ENCODE measurements at regions not wholly inside any gene's neighbourhood (a gene's known extent, or its start where the extent isn't known, plus 50 kb on each side); places are given as distances from the start of the nearest gene placed in this dataset.

DNA sequence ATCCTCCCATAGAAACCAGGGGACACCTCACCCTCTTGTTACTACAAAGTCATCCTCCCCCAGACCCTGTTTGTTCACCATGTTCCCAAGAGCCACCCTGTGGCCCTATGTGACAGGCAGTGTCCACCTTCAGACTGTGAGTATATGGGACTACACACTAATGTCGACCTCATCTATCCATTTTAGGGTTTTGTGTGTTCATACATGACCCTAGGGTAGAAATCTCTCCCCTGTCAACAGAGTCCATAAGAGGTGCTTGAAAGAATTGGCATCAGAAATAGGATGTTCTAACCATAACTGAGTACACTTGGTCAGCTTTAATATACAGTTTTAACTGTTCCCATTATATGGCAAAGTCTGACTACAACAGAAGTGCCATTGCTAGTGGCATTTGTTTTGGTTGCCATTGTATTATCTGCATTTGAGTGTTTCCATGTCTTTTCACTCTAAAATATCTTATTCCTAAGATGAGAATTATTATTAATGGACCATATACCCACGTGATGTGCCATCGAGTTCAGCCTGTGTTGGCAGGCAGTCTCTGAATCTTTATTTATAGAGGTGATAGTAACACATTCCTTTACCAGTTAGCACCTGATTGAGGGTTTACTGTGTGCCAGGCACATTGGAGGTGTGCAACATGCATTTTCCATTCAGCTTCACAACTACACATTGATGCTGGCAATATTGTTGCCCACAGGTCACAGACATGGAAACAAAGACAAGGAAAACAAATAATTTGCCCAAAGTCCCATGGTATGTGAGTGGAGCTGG, 590.6 kb upstream of the IGFBP3 start:
- TF ChIP-seq, protein P1, sequence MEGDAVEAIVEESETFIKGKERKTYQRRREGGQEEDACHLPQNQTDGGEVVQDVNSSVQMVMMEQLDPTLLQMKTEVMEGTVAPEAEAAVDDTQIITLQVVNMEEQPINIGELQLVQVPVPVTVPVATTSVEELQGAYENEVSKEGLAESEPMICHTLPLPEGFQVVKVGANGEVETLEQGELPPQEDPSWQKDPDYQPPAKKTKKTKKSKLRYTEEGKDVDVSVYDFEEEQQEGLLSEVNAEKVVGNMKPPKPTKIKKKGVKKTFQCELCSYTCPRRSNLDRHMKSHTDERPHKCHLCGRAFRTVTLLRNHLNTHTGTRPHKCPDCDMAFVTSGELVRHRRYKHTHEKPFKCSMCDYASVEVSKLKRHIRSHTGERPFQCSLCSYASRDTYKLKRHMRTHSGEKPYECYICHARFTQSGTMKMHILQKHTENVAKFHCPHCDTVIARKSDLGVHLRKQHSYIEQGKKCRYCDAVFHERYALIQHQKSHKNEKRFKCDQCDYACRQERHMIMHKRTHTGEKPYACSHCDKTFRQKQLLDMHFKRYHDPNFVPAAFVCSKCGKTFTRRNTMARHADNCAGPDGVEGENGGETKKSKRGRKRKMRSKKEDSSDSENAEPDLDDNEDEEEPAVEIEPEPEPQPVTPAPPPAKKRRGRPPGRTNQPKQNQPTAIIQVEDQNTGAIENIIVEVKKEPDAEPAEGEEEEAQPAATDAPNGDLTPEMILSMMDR (IDR thresholded peaks at IDR 0.05; ENCODE audit: low read depth, low read length): no peak
- TF ChIP-seq POLR2A (IDR thresholded peaks at IDR 0.05; ENCODE audit: extremely low read depth, insufficient read length): no peak
